Panc1 (cell line): ENCODE measurements at regions not wholly inside any gene's neighbourhood (a gene's known extent, or its start where the extent isn't known, plus 50 kb on each side); places are given as distances from the start of the nearest gene placed in this dataset.

Experiments
- CTCF ChIP-seq: fragments of 450-650 bp; IDR thresholded peaks from 2 replicates; pipeline ENCODE4 v1.5.1; 2017; ENCODE audit warnings: mild to moderate bottlenecking
- POLR2AphosphoS5 ChIP-seq: IDR thresholded peaks from 2 replicates; pipeline ENCODE4 v1.6.1; 2012; ENCODE audit warnings: mild to moderate bottlenecking, low read depth, low read length, moderate library complexity
- REST ChIP-seq, 2 experiments: IDR thresholded peaks; 2 replicates each; pipeline ENCODE4 v1.6.1; 2011 to 2012; ENCODE audit warnings: low read depth in 2 of 2, control low read depth in 1 of 2, low read length in 1 of 2, mild to moderate bottlenecking in 1 of 2, moderate library complexity in 1 of 2; ENCODE audit not compliant: insufficient read depth in 1 of 2
- SIN3A ChIP-seq: IDR thresholded peaks from 2 replicates; pipeline ENCODE4 v1.6.1; 2012; ENCODE audit warnings: low read depth, mild to moderate bottlenecking, low read length, moderate library complexity, borderline replicate concordance; ENCODE audit not compliant: insufficient read depth
- TCF7L2 ChIP-seq: IDR thresholded peaks from 2 replicates; pipeline ENCODE4 v1.6.1; 2011; ENCODE audit warnings: mild to moderate bottlenecking, low read depth, low read length, inconsistent platforms

- TF ChIP-seq CTCF (no peak), POLR2AphosphoS5 (no peak), REST (IDR thresholded peaks at IDR 0.05; ENCODE audit: insufficient read depth in 1 of 2, low read depth in 2 of 2, low read length in 1 of 2) (no peak), SIN3A (no peak), TCF7L2 (no peak)
Observed at GRCh38 chr3:22894865-22895264, 308.3 kb upstream of the UBE2E2 start.
